CD14-positive monocyte (primary cell): ENCODE measurements at regions not wholly inside any gene's neighbourhood (a gene's known extent, or its start where the extent isn't known, plus 50 kb on each side); places are given as distances from the start of the nearest gene placed in this dataset.
A peak's percentile ranks its signal among the peaks of the same experiment; 100 is the strongest.

Experiments used
- DNase-seq, 3 donors: peaks; one replicate each; pipeline ENCODE4 v3.0.0-alpha.2; 2011 to 2022
- H2AFZ ChIP-seq: 2 replicates; pipeline ENCODE4 v1.6.0; 2012; ENCODE audit warnings: mild to moderate bottlenecking, low read depth, low read length, inconsistent platforms; ENCODE audit not compliant: insufficient read depth, poor library complexity, severe bottlenecking
- H3K27ac ChIP-seq, 2 donors: 1 replicate in 1 of 2; 2 replicates in 1 of 2; pipeline ENCODE4 v1.5.1; 2012 to 2013; ENCODE audit warnings: low read length in 2 of 2, control low read depth in 1 of 2, inconsistent platforms in 1 of 2, low read depth in 1 of 2, mild to moderate bottlenecking in 1 of 2
- H3K27me3 ChIP-seq, 2 donors: one replicate each; pipeline versions ENCODE4 v1.6.0 to v1.6.1; 2011 to 2013; ENCODE audit warnings: low read length in 2 of 2; ENCODE audit not compliant: control insufficient read depth in 2 of 2, insufficient read depth in 2 of 2
- H3K36me3 ChIP-seq, 2 donors: replicated peaks in 1 of 2; 1 replicate in 1 of 2; 2 replicates in 1 of 2; pipeline versions ENCODE4 v1.5.1 to v1.6.1; 2012 to 2013; ENCODE audit warnings: low read length in 2 of 2, control low read depth in 1 of 2, inconsistent platforms in 1 of 2, mild to moderate bottlenecking in 1 of 2; ENCODE audit not compliant: insufficient read depth in 2 of 2, control insufficient read depth in 1 of 2
- H3K4me1 ChIP-seq, 2 donors: 1 replicate in 1 of 2; 2 replicates in 1 of 2; pipeline versions ENCODE4 v1.5.1 to v1.6.1; 2012 to 2013; ENCODE audit warnings: low read length in 2 of 2, control low read depth in 1 of 2, inconsistent platforms in 1 of 2, mild to moderate bottlenecking in 1 of 2, moderate library complexity in 1 of 2; ENCODE audit not compliant: insufficient read depth in 2 of 2, control insufficient read depth in 1 of 2
- H3K4me2 ChIP-seq: replicated peaks from 2 replicates; pipeline ENCODE3; 2012; ENCODE audit warnings: low read length, moderate library complexity, mild to moderate bottlenecking; ENCODE audit not compliant: poor library complexity, severe bottlenecking; ENCODE audit errors: extremely low read depth
- H3K4me3 ChIP-seq, 3 experiments: fragments of 200-600 bp in 1 of 3; sonication (generic) in 1 of 3; replicated peaks in 1 of 3; 1 replicate in 2 of 3; 2 replicates in 1 of 3; pipeline ENCODE4 v1.5.1; 2011 to 2013; ENCODE audit warnings: low read length in 3 of 3, mild to moderate bottlenecking in 3 of 3, control low read depth in 2 of 3, low read depth in 2 of 3, inconsistent platforms in 1 of 3, moderate library complexity in 1 of 3
- H3K79me2 ChIP-seq: 2 replicates; pipeline ENCODE4 v1.6.0; 2012; ENCODE audit warnings: mild to moderate bottlenecking, control low read depth, inconsistent platforms, low read length, moderate library complexity; ENCODE audit not compliant: insufficient read depth
- H3K9ac ChIP-seq: 2 replicates; pipeline ENCODE4 v1.6.0; 2017; ENCODE audit warnings: low read length, mild to moderate bottlenecking; ENCODE audit not compliant: insufficient read depth, poor library complexity, severe bottlenecking
- H3K9me3 ChIP-seq, 2 donors: replicated peaks in 1 of 2; 1 replicate in 1 of 2; 2 replicates in 1 of 2; pipeline versions ENCODE4 v1.5.1 to v1.6.1; 2012 to 2013; ENCODE audit warnings: low read length in 2 of 2, control low read depth in 1 of 2; ENCODE audit not compliant: control insufficient read depth in 1 of 2, insufficient read depth in 1 of 2
- H4K20me1 ChIP-seq: 2 replicates; pipeline ENCODE4 v1.6.0; 2012; ENCODE audit warnings: mild to moderate bottlenecking, low read length, control low read depth, moderate library complexity; ENCODE audit not compliant: insufficient read depth
- H3K27ac Mint-ChIP-seq, 7 donors: one replicate each; pipeline ENCODE4 v1.8.0; 2020; ENCODE audit warnings: mild to moderate bottlenecking in 7 of 7, mixed read lengths in 7 of 7, moderate library complexity in 6 of 7, inconsistent platforms in 2 of 7
- H3K27me3 Mint-ChIP-seq, 3 donors: one replicate each; pipeline ENCODE4 v1.8.0; 2021 to 2022; ENCODE audit warnings: low read depth in 3 of 3, mild to moderate bottlenecking in 3 of 3, mixed read lengths in 3 of 3, moderate library complexity in 3 of 3, inconsistent platforms in 1 of 3
- H3K36me3 Mint-ChIP-seq, 2 donors: one replicate each; pipeline ENCODE4 v1.8.0; 2020; ENCODE audit warnings: mixed read lengths in 2 of 2, inconsistent platforms in 1 of 2, mild to moderate bottlenecking in 1 of 2
- H3K4me1 Mint-ChIP-seq: one replicate; pipeline ENCODE4 v1.8.0; 2020; ENCODE audit warnings: mild to moderate bottlenecking, mixed read lengths
- H3K4me3 Mint-ChIP-seq, 2 donors: one replicate each; pipeline ENCODE4 v1.8.0; 2020; ENCODE audit warnings: mild to moderate bottlenecking in 2 of 2, mixed read lengths in 2 of 2, moderate library complexity in 1 of 2
- H3K9me3 Mint-ChIP-seq, 7 donors: one replicate each; pipeline ENCODE4 v1.8.0; 2020 to 2022; ENCODE audit warnings: mixed read lengths in 7 of 7, mild to moderate bottlenecking in 6 of 7, moderate library complexity in 6 of 7, inconsistent platforms in 2 of 7
- WGBS: methylation state at CpG from one replicate; pipeline ENCODE4 v1.1.5; 2013; ENCODE audit warnings: missing lambda C conversion rate; ENCODE audit not compliant: insufficient coverage; 5-methylcytosine and 5-hydroxymethylcytosine counted together
- intact Hi-C, 2 donors: fragments of 100-400 bp; cut with micrococcal nuclease; formaldehyde crosslinking; loops; one replicate each; pipeline versions ENCODE4 v1.15.0 to v1.15.1; 2023
- TF ChIP-seq, protein P1 (sequence below): fragments of 200-600 bp; IDR thresholded peaks from one replicate; pipeline ENCODE4 v1.8.0; 2022; ENCODE audit warnings: antibody characterized with exemption, mild to moderate bottlenecking

DNA sequence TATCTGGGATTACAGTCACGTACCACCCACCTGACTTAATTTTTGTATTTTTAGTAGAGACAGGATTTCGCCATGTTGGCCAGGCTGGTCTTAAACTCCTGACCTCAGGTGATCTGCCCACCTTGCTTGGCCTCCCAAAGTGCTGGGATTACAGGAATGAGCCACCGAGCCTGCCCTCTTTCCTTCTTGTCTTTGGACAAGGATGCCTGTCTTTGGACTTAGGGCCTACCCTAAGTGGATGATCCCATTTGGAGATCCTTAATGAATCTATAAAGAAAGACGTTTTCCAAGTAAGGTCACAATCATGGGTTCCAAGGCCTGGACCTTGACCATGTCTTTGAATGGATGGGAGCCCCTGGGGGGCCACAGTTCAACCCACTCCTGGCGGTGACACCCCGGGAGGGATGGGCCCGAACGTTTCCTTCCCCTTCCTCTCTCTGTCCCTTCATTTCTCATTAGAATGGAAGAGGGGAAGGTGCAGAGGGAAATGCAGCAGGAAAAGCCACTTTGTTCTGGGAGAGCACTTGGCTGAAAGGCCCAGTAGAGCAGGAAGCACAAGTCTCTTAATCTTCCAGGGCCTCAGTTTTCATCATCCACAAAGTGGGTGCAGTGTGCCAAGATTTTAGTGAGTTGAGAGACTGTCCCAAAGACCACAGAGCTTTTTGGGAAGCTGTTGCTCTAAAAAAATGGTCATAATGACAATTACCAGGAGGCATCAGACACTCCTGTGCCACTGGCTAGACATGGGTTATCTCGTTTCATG is 353.3 kb downstream of the SEC14L1 start:
- no peak overlapping the region for H3K4me3 ChIP-seq
- no peak for DNase-seq
- peaks cover 29 to 35% of the 10 kb centered on the region in 2 donors for H3K4me1 ChIP-seq

DNA sequence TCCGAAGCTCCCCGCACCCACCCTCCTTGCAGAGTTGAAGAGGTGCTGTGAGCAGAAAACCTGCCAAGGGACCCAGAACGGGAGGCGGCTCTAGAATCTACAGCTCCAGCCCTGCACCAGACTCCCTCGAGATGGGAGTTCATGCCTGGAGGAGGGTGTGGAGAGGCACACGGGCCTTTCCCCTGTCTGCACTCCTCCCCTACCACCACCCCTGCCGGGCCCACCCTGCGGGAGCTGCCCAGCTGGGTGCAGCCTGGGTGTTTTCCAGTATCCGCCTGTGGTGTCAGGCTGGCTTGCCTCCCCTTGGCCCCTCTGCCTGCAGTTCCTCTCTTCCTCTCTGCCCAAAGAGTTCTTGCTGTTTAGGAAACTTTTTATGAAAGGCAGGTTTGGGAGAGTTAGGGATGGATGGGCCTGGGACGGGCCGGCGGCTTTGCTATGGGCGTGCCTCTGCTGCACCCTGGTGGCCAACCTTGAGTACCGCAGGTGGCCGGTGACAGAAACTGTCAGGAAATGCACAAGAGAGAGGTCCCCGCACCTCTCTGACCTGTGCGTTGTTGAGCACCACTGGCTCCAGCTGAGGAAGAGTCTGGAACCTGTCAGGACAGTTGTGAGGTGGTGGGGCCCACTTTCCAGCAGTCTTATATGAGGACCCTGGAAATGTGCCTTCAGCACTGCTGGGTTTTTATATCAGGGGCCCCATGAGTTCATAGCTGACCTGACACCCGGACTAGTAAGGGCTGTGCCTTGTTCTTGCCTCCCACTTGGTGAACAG is 354.1 kb downstream of the SEC14L1 start:
- peak overlapping the region in 4 of 7 donors; percentile 46 to 80 (median 63) for H3K27ac Mint-ChIP-seq
- 12% methylated on average over 9 of the region's 18 CpGs for WGBS
- TF ChIP-seq, protein P1, sequence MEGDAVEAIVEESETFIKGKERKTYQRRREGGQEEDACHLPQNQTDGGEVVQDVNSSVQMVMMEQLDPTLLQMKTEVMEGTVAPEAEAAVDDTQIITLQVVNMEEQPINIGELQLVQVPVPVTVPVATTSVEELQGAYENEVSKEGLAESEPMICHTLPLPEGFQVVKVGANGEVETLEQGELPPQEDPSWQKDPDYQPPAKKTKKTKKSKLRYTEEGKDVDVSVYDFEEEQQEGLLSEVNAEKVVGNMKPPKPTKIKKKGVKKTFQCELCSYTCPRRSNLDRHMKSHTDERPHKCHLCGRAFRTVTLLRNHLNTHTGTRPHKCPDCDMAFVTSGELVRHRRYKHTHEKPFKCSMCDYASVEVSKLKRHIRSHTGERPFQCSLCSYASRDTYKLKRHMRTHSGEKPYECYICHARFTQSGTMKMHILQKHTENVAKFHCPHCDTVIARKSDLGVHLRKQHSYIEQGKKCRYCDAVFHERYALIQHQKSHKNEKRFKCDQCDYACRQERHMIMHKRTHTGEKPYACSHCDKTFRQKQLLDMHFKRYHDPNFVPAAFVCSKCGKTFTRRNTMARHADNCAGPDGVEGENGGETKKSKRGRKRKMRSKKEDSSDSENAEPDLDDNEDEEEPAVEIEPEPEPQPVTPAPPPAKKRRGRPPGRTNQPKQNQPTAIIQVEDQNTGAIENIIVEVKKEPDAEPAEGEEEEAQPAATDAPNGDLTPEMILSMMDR, result peak; percentile 96
- H3K4me2 ChIP-seq, result no peak overlapping the region
- no peaks in the 10 kb centered on the region for H3K27me3 ChIP-seq
- H3K27ac ChIP-seq, result peak overlapping the region in 1 of 2 donors; percentile 70
- intact Hi-C loops, result loop anchor here (1.0 to 5.0 kb wide), 5 partner anchors 63 to 164 kb away; no protein-coding TSS in a partner anchor
- no peaks in the 10 kb centered on the region for H3K9me3 ChIP-seq
- H3K36me3 ChIP-seq, result peaks cover 82 to 90% of the 10 kb centered on the region in 2 donors
- H3K4me1 Mint-ChIP-seq, result peaks cover 33% of the 10 kb centered on the region
- H3K4me1 ChIP-seq, result peaks cover 29 to 35% of the 10 kb centered on the region in 2 donors
- no peak overlapping the region for H3K4me3 Mint-ChIP-seq
- peaks cover 49 to 95% of the 10 kb centered on the region in 2 donors for H3K36me3 Mint-ChIP-seq
- peaks cover 0 to 2% (median 0%) of the 10 kb centered on the region in 7 donors for H3K9me3 Mint-ChIP-seq
- H3K27me3 Mint-ChIP-seq, result no peaks in the 10 kb centered on the region
- H3K4me3 ChIP-seq, result no peak overlapping the region
- peaks cover 67% of the 10 kb centered on the region for H4K20me1 ChIP-seq
- peak; percentile 62 to 75 (median 69) for DNase-seq
- no peaks in the 10 kb centered on the region for H3K79me2 ChIP-seq
- no peak overlapping the region for H2AFZ ChIP-seq
- no peak overlapping the region for H3K9ac ChIP-seq

More for the DNA sequence above, 353.3 kb downstream of the SEC14L1 start:
- no peaks in the 10 kb centered on the region for H3K79me2 ChIP-seq
- H3K27me3 ChIP-seq, result no peaks in the 10 kb centered on the region
- peaks cover 67% of the 10 kb centered on the region for H4K20me1 ChIP-seq
- no peak overlapping the region for H2AFZ ChIP-seq
- Mint-ChIP-seq H3K36me3 (peaks cover 46 to 95% of the 10 kb centered on the region in 2 donors), H3K27me3 (no peaks in the 10 kb centered on the region), H3K9me3 (peaks cover 0 to 2% (median 0%) of the 10 kb centered on the region in 7 donors), H3K27ac (peak overlapping the region; percentile 53 to 87 (median 77)), H3K4me3 (no peak overlapping the region), H3K4me1 (peaks cover 33% of the 10 kb centered on the region)
- H3K9ac ChIP-seq, result no peak overlapping the region
- peak overlapping the region in 1 of 2 donors; percentile 70 for H3K27ac ChIP-seq
- H3K4me2 ChIP-seq, result no peak overlapping the region
- no peaks in the 10 kb centered on the region for H3K9me3 ChIP-seq
- intact Hi-C loops, result loop anchor here (2.0 to 5.0 kb wide), 5 partner anchors 62 to 163 kb away; no protein-coding TSS in a partner anchor
- TF ChIP-seq, protein P1, result no peak
- 100% methylated on average over 1 of the region's 9 CpGs for WGBS
- H3K36me3 ChIP-seq, result peaks cover 82 to 90% of the 10 kb centered on the region in 2 donors
